Effector memory CD8-positive, alpha-beta T cell (primary cell): ENCODE measurements at regions not wholly inside any gene's neighbourhood (a gene's known extent, or its start where the extent isn't known, plus 50 kb on each side); places are given as distances from the start of the nearest gene placed in this dataset.
A peak's percentile ranks its signal among the peaks of the same experiment; 100 is the strongest.

Experiments
- ATAC-seq: fragments of 150-1000 bp; cut with Tn5 transposase; replicated peaks from 2 replicates; pipeline ENCODE4 v1.10.0; 2021; ENCODE audit warnings: mild to moderate bottlenecking, moderate library complexity
- DNase-seq, 3 experiments: peaks; one replicate each; pipeline ENCODE4 v3.0.0; 2021
- H3K27ac Mint-ChIP-seq, 2 donors: one replicate each; pipeline ENCODE4 v1.8.0; 2022; ENCODE audit warnings: mild to moderate bottlenecking in 2 of 2, mixed read lengths in 2 of 2, moderate library complexity in 2 of 2
- H3K27me3 Mint-ChIP-seq, 2 donors: one replicate each; pipeline ENCODE4 v1.8.0; 2022; ENCODE audit warnings: mixed read lengths in 2 of 2
- H3K36me3 Mint-ChIP-seq: one replicate; pipeline ENCODE4 v1.8.0; 2022; ENCODE audit warnings: mild to moderate bottlenecking, moderate library complexity, mixed read lengths; ENCODE audit not compliant: insufficient read depth
- H3K4me1 Mint-ChIP-seq, 2 donors: one replicate each; pipeline ENCODE4 v1.8.0; 2022; ENCODE audit warnings: low read depth in 2 of 2, mixed read lengths in 2 of 2
- H3K4me3 Mint-ChIP-seq, 2 donors: one replicate each; pipeline ENCODE4 v1.8.0; 2022; ENCODE audit warnings: mild to moderate bottlenecking in 2 of 2, mixed read lengths in 2 of 2, moderate library complexity in 2 of 2
- H3K9me3 Mint-ChIP-seq, 2 donors: one replicate each; pipeline ENCODE4 v1.8.0; 2022; ENCODE audit warnings: mixed read lengths in 2 of 2

- DNase-seq: no peak
- no peak for ATAC-seq
- H3K27ac Mint-ChIP-seq: no peak overlapping the region
- H3K27me3 Mint-ChIP-seq: peaks cover 15 to 28% of the 10 kb centered on the region in 2 donors
- no peak overlapping the region for H3K4me3 Mint-ChIP-seq
- no peaks in the 10 kb centered on the region for H3K9me3 Mint-ChIP-seq
- no peaks in the 10 kb centered on the region for H3K36me3 Mint-ChIP-seq
- no peaks in the 10 kb centered on the region for H3K4me1 Mint-ChIP-seq
Measured at GRCh38 chr6:14305131-14305530, 187.6 kb downstream of the CD83 start.

GRCh38 chr6:14305624-14306023, 188.1 kb downstream of the CD83 start:
- no peaks in the 10 kb centered on the region for H3K9me3 Mint-ChIP-seq
- H3K4me3 Mint-ChIP-seq: no peak overlapping the region
- no peak for DNase-seq
- peaks cover 10 to 23% of the 10 kb centered on the region in 2 donors for H3K27me3 Mint-ChIP-seq
- no peak for ATAC-seq
- H3K4me1 Mint-ChIP-seq: no peaks in the 10 kb centered on the region
- no peak overlapping the region for H3K27ac Mint-ChIP-seq
- H3K36me3 Mint-ChIP-seq: no peaks in the 10 kb centered on the region

GRCh38 chr6:14306151-14306906, 188.8 kb downstream of the CD83 start:
- no peak overlapping the region for H3K4me3 Mint-ChIP-seq
- no peaks in the 10 kb centered on the region for H3K36me3 Mint-ChIP-seq
- ATAC-seq (no peak), DNase-seq (no peak)
- no peak overlapping the region for H3K27ac Mint-ChIP-seq
- H3K4me1 Mint-ChIP-seq: no peaks in the 10 kb centered on the region
- no peaks in the 10 kb centered on the region for H3K9me3 Mint-ChIP-seq
- peaks cover 9 to 18% of the 10 kb centered on the region in 2 donors for H3K27me3 Mint-ChIP-seq

GRCh38 chr6:14309516-14309915, 191.9 kb downstream of the CD83 start:
- H3K27me3 Mint-ChIP-seq: peaks cover 9 to 11% of the 10 kb centered on the region in 2 donors
- ATAC-seq (no peak), DNase-seq (no peak)
- no peaks in the 10 kb centered on the region for H3K9me3 Mint-ChIP-seq
- H3K4me3 Mint-ChIP-seq: no peak overlapping the region
- no peaks in the 10 kb centered on the region for H3K4me1 Mint-ChIP-seq
- no peak overlapping the region for H3K27ac Mint-ChIP-seq
- no peaks in the 10 kb centered on the region for H3K36me3 Mint-ChIP-seq

- no peak overlapping the region for H3K4me3 Mint-ChIP-seq
- H3K4me1 Mint-ChIP-seq: no peaks in the 10 kb centered on the region
- peaks cover 9 to 11% of the 10 kb centered on the region in 2 donors for H3K27me3 Mint-ChIP-seq
- ATAC-seq (no peak), DNase-seq (no peak)
- H3K27ac Mint-ChIP-seq: no peak overlapping the region
- no peaks in the 10 kb centered on the region for H3K9me3 Mint-ChIP-seq
- no peaks in the 10 kb centered on the region for H3K36me3 Mint-ChIP-seq
Measured at GRCh38 chr6:14309951-14310445, 192.4 kb downstream of the CD83 start.

GRCh38 chr6:14310960-14311359, 193.4 kb downstream of the CD83 start:
- Mint-ChIP-seq H3K9me3 (no peaks in the 10 kb centered on the region), H3K4me1 (no peaks in the 10 kb centered on the region), H3K27ac (no peak overlapping the region), H3K27me3 (peaks cover 9 to 11% of the 10 kb centered on the region in 2 donors), H3K36me3 (no peaks in the 10 kb centered on the region), H3K4me3 (no peak overlapping the region)
- ATAC-seq: no peak
- DNase-seq: no peak

GRCh38 chr6:14312587-14312986, 195.0 kb downstream of the CD83 start:
- Mint-ChIP-seq H3K4me3 (no peak overlapping the region), H3K27me3 (peaks cover 9 to 11% of the 10 kb centered on the region in 2 donors), H3K36me3 (no peaks in the 10 kb centered on the region), H3K27ac (no peak overlapping the region), H3K4me1 (peaks cover 0 to 2% of the 10 kb centered on the region in 2 donors), H3K9me3 (no peaks in the 10 kb centered on the region)
- ATAC-seq (no peak), DNase-seq (no peak)

- Mint-ChIP-seq H3K9me3 (no peaks in the 10 kb centered on the region), H3K36me3 (no peaks in the 10 kb centered on the region), H3K27me3 (peaks cover 6 to 12% of the 10 kb centered on the region in 2 donors), H3K4me1 (peaks cover 0 to 4% of the 10 kb centered on the region in 2 donors), H3K4me3 (no peak overlapping the region), H3K27ac (no peak overlapping the region)
- ATAC-seq (no peak), DNase-seq (no peak)
Measured at GRCh38 chr6:14313248-14313647, 195.7 kb downstream of the CD83 start.

- Mint-ChIP-seq H3K27me3 (peaks cover 0 to 20% of the 10 kb centered on the region in 2 donors), H3K27ac (no peak overlapping the region), H3K4me1 (peaks cover 0 to 5% of the 10 kb centered on the region in 2 donors), H3K4me3 (no peak overlapping the region), H3K36me3 (no peaks in the 10 kb centered on the region), H3K9me3 (no peaks in the 10 kb centered on the region)
- ATAC-seq (no peak), DNase-seq (no peak)
Measured at GRCh38 chr6:14315353-14315752, 197.8 kb downstream of the CD83 start.

- Mint-ChIP-seq H3K4me3 (no peak overlapping the region), H3K27me3 (peaks cover 0 to 22% of the 10 kb centered on the region in 2 donors), H3K9me3 (no peaks in the 10 kb centered on the region), H3K4me1 (peaks cover 0 to 5% of the 10 kb centered on the region in 2 donors), H3K27ac (peak overlapping the region; percentile 6 to 27), H3K36me3 (no peaks in the 10 kb centered on the region)
- DNase-seq: no peak
- no peak for ATAC-seq
Measured at GRCh38 chr6:14316651-14317386, 199.2 kb downstream of the CD83 start.

GRCh38 chr6:14317387-14317970, 199.9 kb downstream of the CD83 start:
- Mint-ChIP-seq H3K4me1 (peaks cover 0 to 5% of the 10 kb centered on the region in 2 donors), H3K36me3 (no peaks in the 10 kb centered on the region), H3K27ac (peak overlapping the region in 1 of 2 donors; percentile 27), H3K27me3 (peaks cover 4 to 29% of the 10 kb centered on the region in 2 donors), H3K4me3 (no peak overlapping the region), H3K9me3 (no peaks in the 10 kb centered on the region)
- ATAC-seq (no peak), DNase-seq (no peak)

- peaks cover 13 to 36% of the 10 kb centered on the region in 2 donors for H3K27me3 Mint-ChIP-seq
- no peaks in the 10 kb centered on the region for H3K36me3 Mint-ChIP-seq
- no peak overlapping the region for H3K4me3 Mint-ChIP-seq
- H3K27ac Mint-ChIP-seq: no peak overlapping the region
- no peak for ATAC-seq
- peaks cover 0 to 5% of the 10 kb centered on the region in 2 donors for H3K4me1 Mint-ChIP-seq
- no peak for DNase-seq
- no peaks in the 10 kb centered on the region for H3K9me3 Mint-ChIP-seq
Measured at GRCh38 chr6:14320332-14320731, 202.8 kb downstream of the CD83 start.

GRCh38 chr6:14321992-14322772, 204.6 kb downstream of the CD83 start:
- ATAC-seq (no peak), DNase-seq (no peak)
- H3K36me3 Mint-ChIP-seq: no peaks in the 10 kb centered on the region
- peaks cover 17 to 36% of the 10 kb centered on the region in 2 donors for H3K27me3 Mint-ChIP-seq
- no peak overlapping the region for H3K27ac Mint-ChIP-seq
- H3K4me1 Mint-ChIP-seq: peaks cover 0 to 3% of the 10 kb centered on the region in 2 donors
- H3K4me3 Mint-ChIP-seq: no peak overlapping the region
- no peaks in the 10 kb centered on the region for H3K9me3 Mint-ChIP-seq
